BLaER1 treated with 17β-estradiol and CSF1 and Interleukin-3, amounts not matched to agents 10 nM and 100 nM (cell line): ENCODE measurements at regions not wholly inside any gene's neighbourhood (a gene's known extent, or its start where the extent isn't known, plus 50 kb on each side); places are given as distances from the start of the nearest gene placed in this dataset.
"Not testable (repeated sequence)": the region's sequence is repeated elsewhere in the genome, so short reads cannot be mapped to it uniquely, and the experiment has no call there.

ENCODE experiments used
- H3K27ac ChIP-seq, 11 experiments: shearing (Covaris generic); formaldehyde crosslinking; 2 replicates each; pipeline ENCODE4 v1.8.1; 2022
- H3K27me3 ChIP-seq, 11 experiments: shearing (Covaris generic); formaldehyde crosslinking; 2 replicates each; pipeline ENCODE4 v1.8.1; 2022
- H3K36me3 ChIP-seq, 11 experiments: shearing (Covaris generic); formaldehyde crosslinking; 2 replicates each; pipeline ENCODE4 v1.8.1; 2022
- H3K4me1 ChIP-seq, 10 experiments: shearing (Covaris generic); formaldehyde crosslinking; 2 replicates each; pipeline ENCODE4 v1.8.1; 2022
- H3K4me2 ChIP-seq, 11 experiments: shearing (Covaris generic); formaldehyde crosslinking; 2 replicates each; pipeline ENCODE4 v1.8.1; 2022
- H3K4me3 ChIP-seq, 10 experiments: shearing (Covaris generic); formaldehyde crosslinking; 2 replicates each; pipeline ENCODE4 v1.8.1; 2022
- H3K9ac ChIP-seq, 11 experiments: shearing (Covaris generic); formaldehyde crosslinking; 2 replicates each; pipeline ENCODE4 v1.8.1; 2022
- H3K9me3 ChIP-seq, 11 experiments: shearing (Covaris generic); formaldehyde crosslinking; replicated peaks in 1 of 11; 2 replicates each; pipeline ENCODE4 v1.8.1; 2022
- H4K20me1 ChIP-seq, 11 experiments: shearing (Covaris generic); formaldehyde crosslinking; 2 replicates each; pipeline ENCODE4 v1.8.1; 2022
- Cebpa-rat ChIP-seq, 11 experiments: shearing (Covaris generic); IDR thresholded peaks; 2 replicates each; pipeline ENCODE4 v1.8.1; 2022

GRCh38 chr5:62252519-62252918, 53.5 kb upstream of the KIF2A start:
- H3K4me2 ChIP-seq, H3K9ac ChIP-seq, H3K36me3 ChIP-seq, H3K4me3 ChIP-seq, H4K20me1 ChIP-seq, H3K27ac ChIP-seq, H3K27me3 ChIP-seq: not testable (repeated sequence)
- H3K4me1 ChIP-seq: peaks cover 12 to 22% (median 16%) of the 10 kb centered on the region in 10 experiments
- H3K9me3 ChIP-seq: peaks cover 0 to 16% (median 7%) of the 10 kb centered on the region in 11 experiments; a peak in 11 of 22 replicates

GRCh38 chr5:62255551-62255950, 50.5 kb upstream of the KIF2A start:
- H3K4me3 ChIP-seq, H3K9ac ChIP-seq, H4K20me1 ChIP-seq, H3K36me3 ChIP-seq, H3K27me3 ChIP-seq: not testable (repeated sequence)
- peak overlapping the region in 1 of 11 experiments; percentile 69; a peak in 4 of 22 replicates for H3K27ac ChIP-seq
- H3K9me3 ChIP-seq: peaks cover 0 to 16% (median 7%) of the 10 kb centered on the region in 11 experiments; a peak in 11 of 22 replicates
- peak overlapping the region in 6 of 11 experiments; percentile 55 to 80 (median 63); a peak in 8 of 22 replicates for H3K4me2 ChIP-seq
- peaks cover 22 to 52% (median 34%) of the 10 kb centered on the region in 10 experiments for H3K4me1 ChIP-seq

- no peaks in the 10 kb centered on the region for H4K20me1 ChIP-seq
- no peak overlapping the region for H3K4me3 ChIP-seq
- TF ChIP-seq Cebpa-rat (IDR thresholded peaks at IDR 0.05): no peak
- peaks cover 0 to 16% (median 7%) of the 10 kb centered on the region in 11 experiments; a peak in 11 of 22 replicates for H3K9me3 ChIP-seq
- H3K27me3 ChIP-seq: no peaks in the 10 kb centered on the region
- H3K4me2 ChIP-seq: peak overlapping the region; percentile 0 to 80 (median 59); a peak in 21 of 22 replicates
- peaks cover 30 to 61% (median 43%) of the 10 kb centered on the region in 10 experiments for H3K4me1 ChIP-seq
- H3K27ac ChIP-seq: peak overlapping the region in 9 of 11 experiments; percentile 42 to 72 (median 62); a peak in 18 of 22 replicates
- H3K36me3 ChIP-seq: no peaks in the 10 kb centered on the region
- H3K9ac ChIP-seq: peak overlapping the region in 7 of 11 experiments; percentile 9 to 41 (median 30); a peak in 10 of 22 replicates
Measured at GRCh38 chr5:62256161-62257019, 49.6 kb upstream of the KIF2A start.
